Nephron progenitor cell (in vitro differentiated cells): ENCODE measurements at regions not wholly inside any gene's neighbourhood (a gene's known extent, or its start where the extent isn't known, plus 50 kb on each side); places are given as distances from the start of the nearest gene placed in this dataset.

ENCODE experiments used
- DNase-seq: peaks from one replicate; pipeline ENCODE4 v3.0.0; 2021
- H3K27ac Mint-ChIP-seq: 2 replicates; pipeline ENCODE4 v1.8.0; 2021; ENCODE audit warnings: mild to moderate bottlenecking, moderate library complexity, mixed read lengths
- H3K27me3 Mint-ChIP-seq: 2 replicates; pipeline ENCODE4 v1.8.0; 2021; ENCODE audit warnings: mild to moderate bottlenecking, low read depth, mixed read lengths; ENCODE audit not compliant: poor library complexity
- H3K36me3 Mint-ChIP-seq: 2 replicates; pipeline ENCODE4 v1.8.0; 2021; ENCODE audit warnings: low read depth, mixed read lengths
- H3K4me1 Mint-ChIP-seq: 2 replicates; pipeline ENCODE4 v1.8.0; 2021; ENCODE audit warnings: mixed read lengths
- H3K4me3 Mint-ChIP-seq: 2 replicates; pipeline ENCODE4 v1.8.0; 2021; ENCODE audit warnings: mild to moderate bottlenecking, moderate library complexity, mixed read lengths
- H3K9me3 Mint-ChIP-seq: 2 replicates; pipeline ENCODE4 v1.8.0; 2021; ENCODE audit warnings: mild to moderate bottlenecking, moderate library complexity, mixed read lengths
- CTCF ChIP-seq: fragments of 200-600 bp; sonication (generic); IDR thresholded peaks from 2 replicates; pipeline ENCODE4 v1.5.0; 2021; ENCODE audit warnings: antibody characterized with exemption

- Mint-ChIP-seq H3K4me3 (no peak overlapping the region), H3K4me1 (no peaks in the 10 kb centered on the region), H3K27me3 (peaks cover 8% of the 10 kb centered on the region), H3K27ac (no peak overlapping the region), H3K9me3 (no peaks in the 10 kb centered on the region), H3K36me3 (no peaks in the 10 kb centered on the region)
- TF ChIP-seq CTCF: no peak
- no peak for DNase-seq
Observed at GRCh38 chr5:5667136-5667554, 244.7 kb downstream of the ICE1 start.

- no peaks in the 10 kb centered on the region for H3K9me3 Mint-ChIP-seq
- TF ChIP-seq CTCF: no peak
- no peak overlapping the region for H3K27ac Mint-ChIP-seq
- no peak overlapping the region for H3K4me3 Mint-ChIP-seq
- DNase-seq: no peak
- no peaks in the 10 kb centered on the region for H3K36me3 Mint-ChIP-seq
- H3K27me3 Mint-ChIP-seq: peaks cover 12% of the 10 kb centered on the region
- H3K4me1 Mint-ChIP-seq: no peaks in the 10 kb centered on the region
Observed at GRCh38 chr5:5666369-5666768, 243.9 kb downstream of the ICE1 start.

GRCh38 chr5:5666076-5666365 lies 243.5 kb downstream of the ICE1 start:
- no peak for TF ChIP-seq CTCF
- Mint-ChIP-seq H3K4me1 (no peaks in the 10 kb centered on the region), H3K9me3 (no peaks in the 10 kb centered on the region), H3K4me3 (no peak overlapping the region), H3K27me3 (peaks cover 13% of the 10 kb centered on the region), H3K36me3 (no peaks in the 10 kb centered on the region), H3K27ac (no peak overlapping the region)
- DNase-seq: no peak

DNA sequence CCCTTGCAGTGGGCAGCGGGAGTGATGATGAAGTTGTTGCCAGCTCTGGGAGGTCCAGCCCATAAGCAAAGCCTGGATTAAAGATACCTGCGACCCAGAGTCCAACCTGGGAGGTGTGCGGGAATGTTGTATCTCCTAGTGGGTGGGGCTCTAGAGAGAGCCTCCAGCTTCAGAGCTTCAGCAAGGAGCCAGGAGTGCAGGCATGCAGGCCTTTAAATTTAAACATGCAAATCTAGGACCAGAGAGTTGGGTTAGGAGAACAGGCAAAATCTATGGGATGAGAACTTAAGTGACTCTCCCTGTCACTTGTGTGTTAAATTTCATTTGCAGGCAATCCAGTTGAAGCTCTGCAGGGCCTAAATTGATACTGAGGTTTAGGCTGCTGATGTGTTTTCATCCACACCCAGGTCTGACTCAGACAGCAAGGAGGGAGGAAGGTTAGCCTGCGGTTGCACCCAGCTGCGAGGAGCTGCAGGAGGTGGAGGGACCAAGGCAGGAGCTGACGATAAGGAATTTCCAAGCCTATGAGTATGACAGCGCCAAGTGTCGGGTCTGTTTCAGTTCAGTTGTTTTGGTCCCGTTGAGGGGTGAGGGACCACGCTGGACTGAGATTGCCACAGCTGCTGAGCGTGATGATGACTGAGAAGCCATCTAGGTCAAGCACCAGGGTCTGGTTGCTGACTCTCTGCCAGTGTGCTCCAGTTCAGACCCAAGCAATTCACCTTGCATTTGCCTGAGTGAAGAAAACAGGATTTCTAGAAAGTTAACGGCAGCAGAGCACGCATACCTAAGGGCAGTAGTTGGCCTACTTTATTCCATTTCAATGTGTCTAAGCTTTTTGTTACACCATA lies 243.0 kb downstream of the ICE1 start:
- Mint-ChIP-seq H3K27ac (no peak overlapping the region), H3K4me3 (no peak overlapping the region), H3K9me3 (no peaks in the 10 kb centered on the region), H3K36me3 (no peaks in the 10 kb centered on the region), H3K4me1 (no peaks in the 10 kb centered on the region), H3K27me3 (peaks cover 11% of the 10 kb centered on the region)
- DNase-seq: no peak
- no peak for TF ChIP-seq CTCF

DNA sequence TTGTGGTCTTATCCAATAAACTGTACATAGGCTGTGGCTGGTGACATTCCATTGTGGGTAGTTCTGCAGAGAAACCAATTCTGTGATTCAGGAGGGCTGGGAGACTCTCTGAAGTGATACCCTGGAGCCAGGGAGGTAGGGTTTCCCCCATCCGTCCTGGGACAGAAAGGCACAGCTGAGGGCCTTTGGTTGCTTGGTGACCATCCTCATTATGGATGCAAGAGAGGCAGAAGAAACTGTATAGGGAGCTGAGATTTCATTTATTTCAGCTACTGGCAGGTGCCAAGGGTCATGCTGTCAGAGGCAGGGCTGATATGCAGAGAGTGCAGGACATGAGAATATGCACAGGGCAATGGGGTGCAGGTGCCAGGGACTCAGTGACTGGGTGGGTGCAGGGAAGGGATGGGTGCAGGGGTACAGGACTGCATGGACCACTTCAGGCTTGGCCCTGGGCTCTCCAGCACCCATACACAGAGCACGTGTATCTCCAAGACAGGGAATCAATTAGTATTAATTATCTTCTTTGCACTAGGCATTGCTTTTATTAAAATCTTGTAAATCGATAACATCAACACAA lies 236.5 kb downstream of the ICE1 start:
- Mint-ChIP-seq H3K27me3 (peaks cover 21% of the 10 kb centered on the region), H3K9me3 (no peaks in the 10 kb centered on the region), H3K36me3 (no peaks in the 10 kb centered on the region), H3K27ac (no peak overlapping the region), H3K4me1 (no peaks in the 10 kb centered on the region), H3K4me3 (no peak overlapping the region)
- no peak for TF ChIP-seq CTCF
- DNase-seq: no peak

- H3K9me3 Mint-ChIP-seq: no peaks in the 10 kb centered on the region
- no peak for TF ChIP-seq CTCF
Observed at GRCh38 chr5:5658226-5658625, 235.7 kb downstream of the ICE1 start.

More at GRCh38 chr5:5658226-5658625, 235.7 kb downstream of the ICE1 start:
- Mint-ChIP-seq H3K4me1 (no peaks in the 10 kb centered on the region), H3K27me3 (peaks cover 21% of the 10 kb centered on the region), H3K27ac (no peak overlapping the region), H3K4me3 (no peak overlapping the region), H3K36me3 (no peaks in the 10 kb centered on the region)
- no peak for DNase-seq
